CD4-positive, alpha-beta T cell treated with Interleukin-15 for 4 hours (primary cell): ENCODE measurements at regions not wholly inside any gene's neighbourhood (a gene's known extent, or its start where the extent isn't known, plus 50 kb on each side); places are given as distances from the start of the nearest gene placed in this dataset.

ENCODE experiments used
- DNase-seq: peaks from one replicate; pipeline ENCODE4 v3.0.0-alpha.2; 2020; ENCODE audit warnings: low spot score

DNA sequence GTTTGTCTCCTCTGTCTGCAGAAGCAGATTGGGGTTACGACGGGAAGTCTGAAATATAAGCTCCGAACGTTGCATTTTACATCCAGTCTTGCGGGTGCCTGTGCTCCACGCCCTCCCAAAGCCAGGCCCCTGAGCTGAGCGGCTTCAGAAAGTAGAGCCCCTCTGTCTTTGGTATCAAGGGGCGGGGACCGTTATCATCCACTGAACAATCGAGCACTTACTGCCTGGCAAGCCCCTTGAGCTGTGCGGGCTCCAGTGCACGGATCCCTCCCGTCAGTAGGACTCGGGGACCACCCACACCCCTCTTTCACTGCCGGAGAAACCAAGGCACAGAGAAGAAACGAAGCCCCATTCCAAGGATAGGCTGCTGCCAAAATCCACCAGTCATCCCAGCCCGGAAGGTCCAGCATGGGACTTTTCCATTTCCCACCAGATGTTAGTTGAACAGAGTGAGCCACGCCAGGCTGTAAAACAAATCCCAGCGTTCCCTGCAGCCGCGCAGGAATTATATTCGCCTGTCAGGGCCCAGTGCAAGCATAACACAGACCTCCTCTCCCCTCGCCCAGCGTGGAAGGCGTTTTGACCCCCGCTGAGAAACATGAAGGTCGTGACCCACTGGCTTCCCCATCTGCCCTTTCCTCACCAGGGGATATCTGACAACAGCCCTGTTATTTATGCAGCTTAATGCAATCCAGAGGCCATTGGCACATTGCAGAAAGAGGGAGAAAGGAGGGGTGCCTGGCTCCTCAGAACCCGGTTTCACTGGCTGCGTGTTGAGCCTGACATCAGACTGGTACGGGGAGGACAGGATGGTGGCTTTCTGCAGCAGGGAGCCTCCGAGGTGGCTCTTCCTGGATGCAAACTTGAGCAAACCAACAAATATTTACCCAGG is 212.2 kb upstream of the FOXF1 start:
- DNase-seq: no peak

DNA sequence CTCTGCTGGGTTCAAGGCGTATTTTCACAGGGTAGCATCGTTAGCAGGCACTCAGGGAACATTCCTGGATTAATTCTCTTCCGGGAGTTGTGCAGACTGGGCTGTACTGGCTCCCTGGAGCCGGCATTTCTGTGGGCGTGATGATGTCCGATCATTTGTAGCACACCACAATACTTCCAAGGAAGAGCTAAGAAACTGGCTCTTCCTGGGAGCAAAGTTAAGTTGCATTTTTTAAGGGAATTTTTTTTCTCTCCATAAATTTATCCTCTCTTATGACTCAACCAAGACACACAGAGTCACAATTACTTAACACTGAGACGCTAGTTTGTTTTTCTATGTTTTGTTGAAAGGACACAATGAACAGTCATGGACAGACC is 211.6 kb upstream of the FOXF1 start:
- DNase-seq: no peak

- DNase-seq: no peak
Observed at GRCh38 chr16:86299882-86300610, 210.3 kb upstream of the FOXF1 start.

DNA sequence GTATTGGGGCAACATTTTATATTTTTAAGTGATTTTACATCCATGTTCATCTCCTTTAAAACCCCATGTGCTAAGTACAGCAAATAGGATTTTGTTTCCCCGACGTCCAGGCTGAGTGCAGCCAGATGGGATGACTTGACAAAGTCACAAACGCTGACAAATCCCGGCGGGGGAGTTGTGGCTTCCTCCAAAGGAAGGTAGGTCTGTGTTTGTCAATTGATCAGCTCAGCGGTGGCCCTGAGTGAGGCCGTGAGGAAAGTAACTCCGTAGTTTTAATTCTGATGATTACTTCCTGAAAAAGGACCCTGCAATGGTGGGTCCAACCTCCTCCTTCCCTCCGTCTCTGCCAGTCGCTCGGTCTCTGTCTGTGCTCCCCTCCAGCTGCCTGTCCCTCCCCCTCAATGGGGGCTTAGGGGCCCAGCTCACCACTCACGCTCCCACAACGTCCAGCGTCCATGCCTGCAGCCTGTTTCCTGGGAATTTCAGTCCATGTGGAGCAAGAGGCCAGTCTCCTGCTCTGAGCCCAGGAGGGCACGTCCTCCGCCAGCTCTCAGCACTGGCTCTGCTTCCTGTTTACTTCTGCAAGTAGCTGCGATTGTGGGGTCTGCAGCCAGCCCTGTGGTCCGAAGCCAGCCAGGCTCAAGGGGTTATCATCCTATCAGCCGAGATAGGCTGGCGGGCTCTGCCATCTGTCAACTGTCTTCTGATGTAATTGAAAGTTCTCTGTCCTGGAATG is 209.4 kb upstream of the FOXF1 start:
- DNase-seq: no peak

DNA sequence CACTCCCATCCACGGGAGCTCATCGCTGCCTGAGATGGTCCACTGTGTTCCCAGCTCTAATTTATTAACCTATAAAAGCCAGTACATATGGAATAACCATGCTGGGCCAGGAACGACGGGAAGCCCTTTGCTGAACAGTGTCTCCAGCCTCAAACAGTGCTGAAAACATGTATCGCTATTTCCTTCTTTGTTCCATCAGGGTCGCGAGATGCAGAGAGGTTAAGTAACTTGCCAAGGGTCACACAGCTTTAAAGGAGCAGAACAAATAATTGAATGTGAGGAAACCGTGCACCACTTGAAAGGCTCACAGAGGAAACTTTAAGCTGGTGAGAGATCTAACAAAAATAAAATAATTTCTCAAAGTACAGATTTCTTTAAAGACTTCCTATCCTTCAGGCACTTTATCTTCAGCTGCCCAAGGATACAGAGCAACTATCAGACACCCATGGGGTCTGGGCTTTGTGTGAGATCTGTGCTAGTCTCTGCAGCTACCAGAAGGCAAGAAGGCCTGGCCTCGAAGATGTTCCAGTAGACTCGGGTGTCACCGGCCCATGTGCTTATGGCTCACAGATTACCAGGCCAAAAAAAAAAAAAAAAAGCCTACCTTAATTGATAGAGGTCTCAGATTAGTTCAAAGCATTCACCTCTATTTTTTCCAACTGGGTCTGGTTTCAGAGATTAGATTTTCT is 207.8 kb upstream of the FOXF1 start:
- no peak for DNase-seq

GRCh38 chr16:86303787-86304678 is 206.3 kb upstream of the FOXF1 start:
- DNase-seq: no peak

DNA sequence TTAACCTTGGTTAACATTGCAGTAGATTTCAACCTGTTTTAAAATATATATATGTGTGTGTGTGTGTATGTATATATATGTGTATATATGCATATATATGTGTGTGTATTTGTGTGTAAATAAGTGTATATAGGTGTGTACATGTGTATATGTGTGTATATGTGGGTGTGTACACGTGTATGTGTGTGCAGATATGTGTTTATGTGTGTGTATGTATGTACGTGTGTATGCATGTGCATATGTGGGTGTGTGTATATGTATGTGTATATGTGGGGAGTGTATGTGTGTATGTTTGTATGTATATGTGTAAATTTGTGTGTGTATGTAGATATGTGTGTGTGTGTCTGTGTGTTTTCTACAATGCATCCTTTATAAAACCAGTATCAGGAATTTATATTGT is 205.5 kb upstream of the FOXF1 start:
- no peak for DNase-seq

DNA sequence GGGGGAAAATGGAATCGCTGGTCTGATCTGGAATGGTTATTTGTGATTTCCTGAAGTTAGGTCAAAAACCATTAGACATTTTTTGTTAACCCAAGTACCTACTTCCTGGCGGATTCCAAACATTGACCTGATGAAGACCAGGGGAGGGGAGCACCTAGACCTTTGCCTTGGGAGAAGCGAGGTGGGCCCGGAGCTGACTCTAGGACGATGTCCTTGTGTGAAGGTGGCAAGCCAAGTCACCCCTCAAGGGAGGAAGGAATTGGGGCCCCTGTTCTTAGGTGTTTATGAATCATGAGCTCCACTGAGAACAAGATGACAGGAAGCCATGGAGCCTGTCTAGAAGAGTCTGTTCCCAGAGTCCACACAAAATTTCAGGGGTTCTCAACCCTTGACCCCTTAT is 204.9 kb upstream of the FOXF1 start:
- no peak for DNase-seq

- DNase-seq: no peak
Observed at GRCh38 chr16:86306011-86306644, 204.2 kb upstream of the FOXF1 start.

- no peak for DNase-seq
Observed at GRCh38 chr16:86306811-86307513, 203.4 kb upstream of the FOXF1 start.

- DNase-seq: no peak
Observed at GRCh38 chr16:86307514-86307903, 202.8 kb upstream of the FOXF1 start.

DNA sequence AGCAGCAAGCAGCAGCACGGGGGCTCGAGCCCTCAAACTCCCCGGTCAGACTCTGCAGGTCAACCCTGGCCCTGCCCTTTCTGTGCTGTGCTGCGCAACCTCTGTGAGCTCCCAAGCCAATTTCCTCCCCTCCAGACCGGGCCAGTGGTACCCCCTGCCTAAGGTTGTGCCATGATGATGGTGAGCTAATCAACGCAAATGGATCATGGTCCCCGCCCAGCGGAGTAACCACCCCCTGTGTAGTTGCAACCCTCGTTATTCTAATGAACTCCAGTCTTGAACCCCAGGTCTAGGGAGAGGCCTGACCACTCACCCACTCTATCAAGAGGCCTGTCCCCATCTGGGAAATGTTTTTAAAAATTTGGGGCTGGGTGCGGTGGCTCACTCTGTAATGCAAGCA is 201.8 kb upstream of the FOXF1 start:
- DNase-seq: no peak

DNA sequence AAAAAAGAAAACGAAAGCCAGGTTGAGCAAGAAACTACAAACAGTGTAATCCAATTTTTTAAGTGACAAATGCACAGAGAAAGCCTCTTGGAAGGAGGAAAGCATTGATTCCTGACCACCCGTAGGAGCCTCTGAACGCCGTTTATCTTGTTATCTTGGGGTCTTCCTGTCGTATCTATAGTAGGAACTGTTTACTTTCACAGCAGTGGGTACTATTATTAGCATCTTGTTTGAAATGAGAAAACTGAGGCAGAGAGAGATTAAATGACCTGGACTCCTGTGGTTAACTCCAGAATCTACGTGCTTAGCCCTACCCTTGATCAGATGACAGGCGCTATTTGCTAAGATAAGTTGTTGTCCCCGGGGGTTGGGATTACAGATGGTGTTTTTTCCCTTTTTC is 196.7 kb upstream of the FOXF1 start:
- DNase-seq: no peak

DNA sequence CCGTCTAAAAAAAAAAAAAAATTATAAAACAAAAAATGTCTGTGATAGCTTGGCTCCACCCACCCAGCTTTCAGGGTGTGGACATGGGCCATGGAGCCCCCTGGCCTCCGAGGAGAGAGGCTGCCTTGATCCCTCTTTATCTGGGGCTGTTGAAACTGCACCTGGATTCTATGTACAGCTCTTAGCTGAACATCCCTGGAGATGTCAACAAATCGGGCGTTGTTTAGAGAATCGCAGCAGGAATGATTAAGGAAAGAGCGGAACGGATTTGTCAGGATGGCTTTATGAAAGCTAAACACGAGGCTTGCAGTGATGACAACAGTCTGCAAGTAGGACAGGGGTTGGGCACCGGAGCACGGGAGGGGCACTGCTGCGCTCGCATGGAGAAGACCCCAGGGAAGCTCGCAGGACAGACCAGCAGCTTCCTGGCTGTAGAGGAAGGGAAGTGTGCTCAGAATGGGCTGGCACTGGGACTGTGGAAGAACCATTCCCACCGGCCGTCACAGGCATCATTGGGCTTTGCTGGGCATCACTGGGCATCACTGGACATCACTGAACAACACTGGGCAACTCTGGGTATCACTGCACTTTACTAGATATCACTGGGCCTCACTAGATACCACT is 195.8 kb upstream of the FOXF1 start:
- no peak for DNase-seq

GRCh38 chr16:86316967-86317812 is 193.1 kb upstream of the FOXF1 start:
- no peak for DNase-seq

- no peak for DNase-seq
Observed at GRCh38 chr16:86317813-86318650, 192.3 kb upstream of the FOXF1 start.

GRCh38 chr16:86319585-86320236 is 190.6 kb upstream of the FOXF1 start:
- DNase-seq: no peak
